ENCODE measurements at regions not wholly inside any gene's neighbourhood (a gene's known extent, or its start where the extent isn't known, plus 50 kb on each side); places are given as distances from the start of the nearest gene placed in this dataset.
A peak's percentile ranks its signal among the peaks of the same experiment; 100 is the strongest.

- no peak for DNase-seq
- no peak overlapping the region for H3K9ac ChIP-seq (ENCODE audit: low read length in 3 of 3)
- no peaks in the 10 kb centered on the region for H3K27me3 ChIP-seq (ENCODE audit: control insufficient read depth, insufficient read depth, low read length)
- no peak for TF ChIP-seq CTCF (IDR thresholded peaks at IDR 0.05; ENCODE audit: borderline replicate concordance, extremely low read depth, insufficient read depth)
- no peak for FAIRE-seq
- no peak overlapping the region for H3K27ac ChIP-seq (ENCODE audit: low read depth in 2 of 2, low read length in 2 of 2)
- H3K9me3 ChIP-seq (ENCODE audit: control insufficient read depth in 2 of 3, insufficient read depth in 1 of 3, low read length in 3 of 3): no peaks in the 10 kb centered on the region
- no peaks in the 10 kb centered on the region for H3K4me1 ChIP-seq (ENCODE audit: control insufficient read depth in 2 of 3, insufficient read depth in 2 of 3, low read depth in 1 of 3, low read length in 3 of 3)
- no peaks in the 10 kb centered on the region for H3K36me3 ChIP-seq (ENCODE audit: control insufficient read depth in 2 of 3, insufficient read depth in 3 of 3, low read length in 3 of 3)
- intact Hi-C loops (cut with DNase I): no loop called here
- no peak overlapping the region for H3K4me3 ChIP-seq (ENCODE audit: low read length in 3 of 3)
Measured at GRCh38 chr1:189834813-189835212, 642.9 kb downstream of the BRINP3 start.

- Histone ChIP-seq H3K4me3 (ENCODE audit: low read length in 3 of 3) (no peak overlapping the region), H3K4me1 (ENCODE audit: control insufficient read depth in 2 of 3, insufficient read depth in 2 of 3, low read depth in 1 of 3, low read length in 3 of 3) (no peaks in the 10 kb centered on the region), H3K27ac (ENCODE audit: low read depth in 2 of 2, low read length in 2 of 2) (no peak overlapping the region), H3K9ac (ENCODE audit: low read length in 3 of 3) (no peak overlapping the region), H3K36me3 (ENCODE audit: control insufficient read depth in 2 of 3, insufficient read depth in 3 of 3, low read length in 3 of 3) (no peaks in the 10 kb centered on the region), H3K27me3 (ENCODE audit: control insufficient read depth, insufficient read depth, low read length) (no peaks in the 10 kb centered on the region), H3K9me3 (ENCODE audit: control insufficient read depth in 2 of 3, insufficient read depth in 1 of 3, low read length in 3 of 3) (no peaks in the 10 kb centered on the region)
- no peak for TF ChIP-seq CTCF (IDR thresholded peaks at IDR 0.05; ENCODE audit: borderline replicate concordance, extremely low read depth, insufficient read depth)
- intact Hi-C loops (cut with DNase I): no loop called here
- DNase-seq (no peak), FAIRE-seq (no peak)
Measured at GRCh38 chr1:189847613-189848012, 630.1 kb downstream of the BRINP3 start.

GRCh38 chr1:189851806-189852367, 625.8 kb downstream of the BRINP3 start:
- no peaks in the 10 kb centered on the region for H3K36me3 ChIP-seq (ENCODE audit: control insufficient read depth in 2 of 3, insufficient read depth in 3 of 3, low read length in 3 of 3)
- intact Hi-C loops (cut with DNase I): no loop called here
- no peak for FAIRE-seq
- no peak overlapping the region for H3K4me3 ChIP-seq (ENCODE audit: low read length in 3 of 3)
- no peaks in the 10 kb centered on the region for H3K27me3 ChIP-seq (ENCODE audit: control insufficient read depth, insufficient read depth, low read length)
- DNase-seq: peak in 3 of 5 donors; percentile 9 to 16 (median 9)
- no peak overlapping the region for H3K27ac ChIP-seq (ENCODE audit: low read depth in 2 of 2, low read length in 2 of 2)
- no peak overlapping the region for H3K9ac ChIP-seq (ENCODE audit: low read length in 3 of 3)
- no peak for TF ChIP-seq CTCF (IDR thresholded peaks at IDR 0.05; ENCODE audit: borderline replicate concordance, extremely low read depth, insufficient read depth)
- no peaks in the 10 kb centered on the region for H3K9me3 ChIP-seq (ENCODE audit: control insufficient read depth in 2 of 3, insufficient read depth in 1 of 3, low read length in 3 of 3)
- H3K4me1 ChIP-seq (ENCODE audit: control insufficient read depth in 2 of 3, insufficient read depth in 2 of 3, low read depth in 1 of 3, low read length in 3 of 3): no peaks in the 10 kb centered on the region
